ENCODE measurements at regions not wholly inside any gene's neighbourhood (a gene's known extent, or its start where the extent isn't known, plus 50 kb on each side); places are given as distances from the start of the nearest gene placed in this dataset.

DNA sequence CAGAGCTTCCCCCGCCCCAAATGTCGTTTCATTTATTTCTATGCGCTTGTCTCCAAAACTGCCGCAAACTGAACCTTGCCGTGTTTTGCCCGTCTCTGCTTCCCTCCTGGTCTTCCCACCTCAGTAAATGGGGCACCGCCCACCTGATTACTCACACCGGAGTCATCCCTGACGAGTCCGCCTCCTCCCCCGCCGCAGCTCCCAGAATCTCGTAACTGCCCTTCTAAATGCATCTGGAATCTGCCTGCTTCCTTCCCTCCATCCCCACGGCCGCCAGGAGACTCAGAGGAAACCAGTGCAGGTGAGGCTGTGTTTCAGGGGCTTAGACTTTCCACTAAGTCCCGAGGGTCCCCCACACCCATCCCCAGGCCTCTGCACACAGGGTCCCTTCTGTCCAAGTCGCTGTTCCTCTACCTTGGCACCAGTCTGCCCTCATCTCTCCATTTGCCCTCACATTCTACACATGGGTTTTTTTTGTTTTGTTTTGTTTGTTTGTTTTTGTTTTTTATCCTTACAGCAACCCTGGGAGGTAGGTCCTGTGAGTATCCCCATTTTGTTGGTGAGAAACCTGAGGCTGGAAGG lies 62.6 kb upstream of the PHF21B start:
- H3K4me2 ChIP-seq (ENCODE audit: low read depth, low read length, poor library complexity, severe bottlenecking) = no peak overlapping the region
- TF ChIP-seq, protein P1, sequence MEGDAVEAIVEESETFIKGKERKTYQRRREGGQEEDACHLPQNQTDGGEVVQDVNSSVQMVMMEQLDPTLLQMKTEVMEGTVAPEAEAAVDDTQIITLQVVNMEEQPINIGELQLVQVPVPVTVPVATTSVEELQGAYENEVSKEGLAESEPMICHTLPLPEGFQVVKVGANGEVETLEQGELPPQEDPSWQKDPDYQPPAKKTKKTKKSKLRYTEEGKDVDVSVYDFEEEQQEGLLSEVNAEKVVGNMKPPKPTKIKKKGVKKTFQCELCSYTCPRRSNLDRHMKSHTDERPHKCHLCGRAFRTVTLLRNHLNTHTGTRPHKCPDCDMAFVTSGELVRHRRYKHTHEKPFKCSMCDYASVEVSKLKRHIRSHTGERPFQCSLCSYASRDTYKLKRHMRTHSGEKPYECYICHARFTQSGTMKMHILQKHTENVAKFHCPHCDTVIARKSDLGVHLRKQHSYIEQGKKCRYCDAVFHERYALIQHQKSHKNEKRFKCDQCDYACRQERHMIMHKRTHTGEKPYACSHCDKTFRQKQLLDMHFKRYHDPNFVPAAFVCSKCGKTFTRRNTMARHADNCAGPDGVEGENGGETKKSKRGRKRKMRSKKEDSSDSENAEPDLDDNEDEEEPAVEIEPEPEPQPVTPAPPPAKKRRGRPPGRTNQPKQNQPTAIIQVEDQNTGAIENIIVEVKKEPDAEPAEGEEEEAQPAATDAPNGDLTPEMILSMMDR (IDR thresholded peaks at IDR 0.05; ENCODE audit: insufficient read depth, low read length, poor library complexity, severe bottlenecking) = no peak
- no peak for TF ChIP-seq EZH2phosphoT487 (conservative IDR thresholded peaks at IDR 0.05; ENCODE audit: low read length)
- no peaks in the 10 kb centered on the region for H3K27me3 ChIP-seq (ENCODE audit: low read length)

DNA sequence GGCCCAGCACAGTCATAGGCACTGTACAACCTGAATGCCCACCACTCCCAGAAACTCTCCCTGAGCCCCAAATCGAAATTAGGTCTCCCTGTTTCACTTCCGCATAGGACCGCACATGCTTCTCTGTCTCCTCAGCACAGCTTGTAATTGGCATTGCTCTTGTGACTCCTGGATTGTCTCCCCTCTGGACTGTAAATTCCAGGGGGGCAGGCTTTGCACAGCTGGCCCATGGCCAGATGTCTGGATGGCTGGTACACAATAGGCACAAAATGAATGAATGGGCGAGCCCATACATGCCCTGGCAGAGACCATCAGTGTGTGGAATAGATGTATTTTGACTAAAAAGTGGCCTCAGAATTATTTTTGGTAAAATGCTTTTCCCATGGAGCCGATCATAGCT lies 63.3 kb upstream of the PHF21B start:
- no peak overlapping the region for H3K4me3 ChIP-seq (ENCODE audit: insufficient read depth, low read length, poor library complexity, severe bottlenecking)
- TF ChIP-seq, protein P1 (IDR thresholded peaks at IDR 0.05; ENCODE audit: insufficient read depth, low read length, poor library complexity, severe bottlenecking) = no peak
- no peak for TF ChIP-seq EZH2phosphoT487 (conservative IDR thresholded peaks at IDR 0.05; ENCODE audit: low read length)
- no peak overlapping the region for H3K9ac ChIP-seq (ENCODE audit: low read length)
- H3K27ac ChIP-seq (ENCODE audit: low read depth, low read length) = no peak overlapping the region
- H3F3A ChIP-seq (ENCODE audit: insufficient read depth) = no peaks in the 10 kb centered on the region
- H3K79me2 ChIP-seq (ENCODE audit: insufficient read depth, low read length) = no peaks in the 10 kb centered on the region
- H3K4me2 ChIP-seq (ENCODE audit: low read depth, low read length, poor library complexity, severe bottlenecking) = no peak overlapping the region
- no peak overlapping the region for H2AFZ ChIP-seq (ENCODE audit: low read depth, low read length, severe bottlenecking)
- H3K27me3 ChIP-seq (ENCODE audit: low read length) = no peaks in the 10 kb centered on the region
- no peaks in the 10 kb centered on the region for H3K36me3 ChIP-seq (ENCODE audit: low read length)
- no peaks in the 10 kb centered on the region for H3K9me3 ChIP-seq (ENCODE audit: insufficient read depth, low read length)
- no peaks in the 10 kb centered on the region for H4K20me1 ChIP-seq (ENCODE audit: low read depth, low read length)
- no peaks in the 10 kb centered on the region for H3K9me2 ChIP-seq (replicated peaks; ENCODE audit: insufficient read depth, low read length)

More for the DNA sequence above, 62.6 kb upstream of the PHF21B start:
- H3K36me3 ChIP-seq (ENCODE audit: low read length) = no peaks in the 10 kb centered on the region
- no peaks in the 10 kb centered on the region for H3F3A ChIP-seq (ENCODE audit: insufficient read depth)
- H3K9me2 ChIP-seq (replicated peaks; ENCODE audit: insufficient read depth, low read length) = no peaks in the 10 kb centered on the region
- H3K4me3 ChIP-seq (ENCODE audit: insufficient read depth, low read length, poor library complexity, severe bottlenecking) = no peak overlapping the region
- no peaks in the 10 kb centered on the region for H3K9me3 ChIP-seq (ENCODE audit: insufficient read depth, low read length)
- H3K79me2 ChIP-seq (ENCODE audit: insufficient read depth, low read length) = no peaks in the 10 kb centered on the region
- no peaks in the 10 kb centered on the region for H4K20me1 ChIP-seq (ENCODE audit: low read depth, low read length)
- H3K9ac ChIP-seq (ENCODE audit: low read length) = no peak overlapping the region
- no peak overlapping the region for H2AFZ ChIP-seq (ENCODE audit: low read depth, low read length, severe bottlenecking)
- no peak overlapping the region for H3K27ac ChIP-seq (ENCODE audit: low read depth, low read length)

DNA sequence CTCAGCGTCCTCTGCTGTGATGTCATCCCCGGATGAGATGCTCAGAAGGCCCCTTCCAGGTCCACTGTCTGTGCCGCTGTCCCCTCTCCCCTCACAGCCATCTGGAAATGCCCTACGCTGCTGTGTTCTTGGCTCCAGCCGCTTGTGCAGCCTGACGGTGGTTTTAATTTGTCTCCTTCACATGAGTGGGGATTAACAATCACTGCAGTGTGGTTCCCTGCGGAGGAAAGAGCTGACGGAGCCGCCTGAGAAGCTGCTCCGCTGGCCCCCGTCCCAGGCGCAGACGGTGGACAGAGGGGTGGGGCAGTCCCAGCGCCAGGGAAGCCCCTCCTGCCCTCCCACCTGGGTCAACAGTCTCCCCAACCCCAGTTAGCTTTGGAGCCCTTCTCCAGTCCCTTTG lies 67.5 kb upstream of the PHF21B start:
- Histone ChIP-seq H3K27ac (ENCODE audit: low read depth, low read length) (no peak overlapping the region), H3K4me3 (ENCODE audit: insufficient read depth, low read length, poor library complexity, severe bottlenecking) (no peak overlapping the region), H3K9me2 (replicated peaks; ENCODE audit: insufficient read depth, low read length) (no peaks in the 10 kb centered on the region), H2AFZ (ENCODE audit: low read depth, low read length, severe bottlenecking) (no peak overlapping the region), H3K36me3 (ENCODE audit: low read length) (no peaks in the 10 kb centered on the region), H3K79me2 (ENCODE audit: insufficient read depth, low read length) (no peaks in the 10 kb centered on the region), H3K9me3 (ENCODE audit: insufficient read depth, low read length) (no peaks in the 10 kb centered on the region), H3K27me3 (ENCODE audit: low read length) (no peaks in the 10 kb centered on the region), H3F3A (ENCODE audit: insufficient read depth) (no peaks in the 10 kb centered on the region), H3K9ac (ENCODE audit: low read length) (no peak overlapping the region), H4K20me1 (ENCODE audit: low read depth, low read length) (no peaks in the 10 kb centered on the region), H3K4me2 (ENCODE audit: low read depth, low read length, poor library complexity, severe bottlenecking) (no peak overlapping the region)
- TF ChIP-seq EZH2phosphoT487 (conservative IDR thresholded peaks at IDR 0.05; ENCODE audit: low read length) = no peak
- TF ChIP-seq, protein P1 (IDR thresholded peaks at IDR 0.05; ENCODE audit: insufficient read depth, low read length, poor library complexity, severe bottlenecking) = no peak

Measured in SU-DHL-6 (cell line).